Cardiac muscle cell (in vitro differentiated cells and primary cell): ENCODE measurements at regions not wholly inside any gene's neighbourhood (a gene's known extent, or its start where the extent isn't known, plus 50 kb on each side); places are given as distances from the start of the nearest gene placed in this dataset.

Experiments used
- DNase-seq, 2 donors: peaks; one replicate each; pipeline versions ENCODE4 v3.0.0 to v3.0.0-alpha.2; 2010 to 2017; ENCODE audit warnings: low read depth in 1 of 2, low spot score in 1 of 2
- H3K27ac ChIP-seq: fragments of 200-600 bp; sonication (generic); 2 replicates; pipeline ENCODE4 v1.5.1; 2016
- H3K27me3 ChIP-seq: fragments of 200-600 bp; sonication (generic); 2 replicates; pipeline ENCODE4 v1.6.0; 2016; ENCODE audit warnings: control low read depth
- H3K36me3 ChIP-seq: fragments of 200-600 bp; sonication (generic); 2 replicates; pipeline ENCODE4 v1.5.1; 2016; ENCODE audit warnings: control low read depth
- H3K4me1 ChIP-seq: fragments of 200-600 bp; sonication (generic); 2 replicates; pipeline ENCODE4 v1.8.1; 2017; ENCODE audit warnings: low read depth, mild to moderate bottlenecking, mixed run types
- H3K4me3 ChIP-seq: fragments of 200-600 bp; sonication (generic); 2 replicates; pipeline ENCODE4 v1.5.1; 2016; ENCODE audit warnings: mild to moderate bottlenecking
- H3K9me3 ChIP-seq: fragments of 200-600 bp; sonication (generic); 2 replicates; pipeline ENCODE4 v1.5.1; 2017; ENCODE audit warnings: low read depth, mild to moderate bottlenecking, control low read depth
- CTCF ChIP-seq: IDR thresholded peaks from 2 replicates; pipeline ENCODE4 v1.5.1; 2012; ENCODE audit warnings: low read depth, mild to moderate bottlenecking, low read length

GRCh38 chr21:36601362-36601761 is 97.6 kb upstream of the SIM2 start:
- H3K9me3 ChIP-seq = no peaks in the 10 kb centered on the region
- no peak overlapping the region for H3K4me3 ChIP-seq
- no peaks in the 10 kb centered on the region for H3K36me3 ChIP-seq
- no peak for DNase-seq
- no peaks in the 10 kb centered on the region for H3K27me3 ChIP-seq
- TF ChIP-seq CTCF = no peak
- no peak overlapping the region for H3K27ac ChIP-seq
- no peaks in the 10 kb centered on the region for H3K4me1 ChIP-seq

DNA sequence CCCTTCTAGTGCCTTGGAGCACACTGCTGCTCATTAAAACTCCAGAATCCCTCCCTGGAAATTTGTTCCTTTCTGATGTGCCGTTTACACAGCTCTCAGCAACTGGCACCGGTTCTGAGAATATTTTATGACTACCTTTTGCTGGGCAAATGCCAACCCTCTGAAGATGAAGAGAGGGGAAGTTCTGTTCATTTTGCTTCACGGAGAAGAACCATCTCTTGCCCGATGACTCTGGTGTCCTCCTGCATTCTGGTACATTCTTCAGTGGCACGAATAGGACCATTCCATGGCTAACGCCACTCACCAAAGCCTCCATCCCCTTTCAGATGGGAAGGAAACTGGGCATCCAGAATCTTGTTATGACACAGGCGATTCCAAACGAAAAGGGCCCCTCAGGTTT is 96.2 kb upstream of the SIM2 start:
- no peak for TF ChIP-seq CTCF
- Histone ChIP-seq H3K9me3 (no peaks in the 10 kb centered on the region), H3K4me3 (no peak overlapping the region), H3K4me1 (no peaks in the 10 kb centered on the region), H3K36me3 (no peaks in the 10 kb centered on the region), H3K27ac (no peak overlapping the region), H3K27me3 (no peaks in the 10 kb centered on the region)
- DNase-seq = no peak

- Histone ChIP-seq H3K27ac (no peak overlapping the region), H3K4me3 (no peak overlapping the region), H3K9me3 (no peaks in the 10 kb centered on the region), H3K27me3 (no peaks in the 10 kb centered on the region), H3K36me3 (no peaks in the 10 kb centered on the region), H3K4me1 (no peaks in the 10 kb centered on the region)
- TF ChIP-seq CTCF = no peak
- no peak for DNase-seq
Observed at GRCh38 chr21:36603221-36603620, 95.7 kb upstream of the SIM2 start.

DNA sequence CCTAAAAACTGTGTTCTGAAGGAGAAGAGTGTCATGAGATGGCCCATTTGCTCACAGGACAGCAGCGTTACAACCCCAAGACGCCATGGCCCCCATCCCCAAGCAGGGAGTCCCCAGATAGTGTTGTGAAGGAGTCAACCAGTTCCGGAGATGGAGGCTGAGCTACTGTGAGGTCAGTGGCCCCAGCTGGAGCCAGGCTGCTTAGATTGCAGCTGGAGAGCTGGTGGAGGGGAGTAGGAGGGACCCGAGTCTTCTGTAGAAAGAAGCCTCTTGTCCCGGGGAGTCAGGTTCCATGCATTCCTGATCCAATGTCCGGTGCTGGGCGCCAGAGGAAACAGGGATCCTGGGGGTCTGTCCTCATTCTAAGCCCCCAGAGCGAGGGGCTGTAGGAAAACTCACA is 93.5 kb upstream of the SIM2 start:
- H3K27me3 ChIP-seq = no peaks in the 10 kb centered on the region
- DNase-seq = no peak
- H3K36me3 ChIP-seq = no peaks in the 10 kb centered on the region
- no peak overlapping the region for H3K27ac ChIP-seq
- no peak for TF ChIP-seq CTCF
- no peaks in the 10 kb centered on the region for H3K9me3 ChIP-seq
- H3K4me3 ChIP-seq = no peak overlapping the region
- H3K4me1 ChIP-seq = no peaks in the 10 kb centered on the region

- H3K27ac ChIP-seq = no peak overlapping the region
- H3K4me3 ChIP-seq = no peak overlapping the region
- H3K4me1 ChIP-seq = no peaks in the 10 kb centered on the region
- H3K36me3 ChIP-seq = no peaks in the 10 kb centered on the region
- H3K27me3 ChIP-seq = no peaks in the 10 kb centered on the region
- DNase-seq = no peak
- no peaks in the 10 kb centered on the region for H3K9me3 ChIP-seq
- no peak for TF ChIP-seq CTCF
Observed at GRCh38 chr21:36606287-36606982, 92.5 kb upstream of the SIM2 start.

- Histone ChIP-seq H3K36me3 (no peaks in the 10 kb centered on the region), H3K27me3 (no peaks in the 10 kb centered on the region), H3K4me3 (no peak overlapping the region), H3K4me1 (no peaks in the 10 kb centered on the region), H3K9me3 (no peaks in the 10 kb centered on the region), H3K27ac (no peak overlapping the region)
- no peak for TF ChIP-seq CTCF
- no peak for DNase-seq
Observed at GRCh38 chr21:36606983-36607325, 92.0 kb upstream of the SIM2 start.
